ENCODE measurements at regions not wholly inside any gene's neighbourhood (a gene's known extent, or its start where the extent isn't known, plus 50 kb on each side); places are given as distances from the start of the nearest gene placed in this dataset.
"Not testable (repeated sequence)": the region's sequence is repeated elsewhere in the genome, so short reads cannot be mapped to it uniquely, and the experiment has no call there.

DNA sequence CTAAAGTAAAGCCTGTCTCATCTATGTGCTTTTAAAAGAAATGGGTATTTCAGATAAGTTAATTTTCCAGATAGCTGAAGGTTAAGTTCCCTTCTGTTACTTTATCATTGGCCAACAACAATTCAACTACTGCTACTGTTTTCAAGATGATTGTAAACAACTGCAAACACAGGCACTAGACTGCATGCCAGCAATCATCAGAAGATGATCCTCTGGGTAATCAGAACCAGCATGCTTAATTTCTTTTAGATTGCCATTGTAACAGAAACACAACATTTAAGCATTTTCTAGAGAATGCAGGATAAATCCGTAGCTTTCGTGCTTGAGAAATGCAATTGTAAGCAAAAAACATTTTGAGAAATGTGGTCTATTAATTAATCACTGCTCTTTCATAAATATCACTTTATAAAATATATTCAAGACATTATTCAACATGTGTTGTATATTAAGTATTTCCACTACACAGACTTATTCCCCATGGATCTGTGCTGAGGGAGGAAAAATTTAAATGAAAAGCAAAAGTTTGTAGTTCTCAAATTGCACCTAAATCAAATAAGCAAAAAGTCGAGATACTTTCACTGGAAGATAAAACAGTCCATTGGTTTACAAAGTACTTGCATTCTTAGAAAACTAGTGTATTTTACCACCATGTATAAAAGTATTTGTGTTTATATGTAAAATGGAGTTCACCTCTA is 133.7 kb downstream of the ATL2 start:
- DNase-seq (ENCODE audit: low read depth in 2 of 2), result no peak

DNA sequence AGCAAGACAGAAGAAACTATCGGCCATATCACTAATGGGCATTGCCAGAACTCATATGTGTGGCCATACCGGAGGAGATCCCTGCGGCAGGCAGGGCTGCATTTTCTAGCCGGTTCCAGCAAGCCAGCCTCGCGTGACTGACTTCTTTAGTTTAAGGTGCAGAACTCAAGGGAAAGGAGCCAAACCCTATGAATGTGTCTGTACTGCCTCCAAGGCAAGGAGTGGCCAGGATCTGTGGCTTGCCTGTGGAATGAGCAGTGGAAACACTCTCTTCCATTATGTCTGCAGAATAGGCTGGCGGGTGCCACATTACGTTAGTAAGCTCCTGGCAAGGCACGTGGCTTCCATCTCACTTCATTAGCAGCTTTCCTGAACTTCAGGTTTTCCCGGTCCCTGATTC is 137.6 kb downstream of the ATL2 start:
- DNase-seq (ENCODE audit: low read depth in 2 of 2), result no peak

DNA sequence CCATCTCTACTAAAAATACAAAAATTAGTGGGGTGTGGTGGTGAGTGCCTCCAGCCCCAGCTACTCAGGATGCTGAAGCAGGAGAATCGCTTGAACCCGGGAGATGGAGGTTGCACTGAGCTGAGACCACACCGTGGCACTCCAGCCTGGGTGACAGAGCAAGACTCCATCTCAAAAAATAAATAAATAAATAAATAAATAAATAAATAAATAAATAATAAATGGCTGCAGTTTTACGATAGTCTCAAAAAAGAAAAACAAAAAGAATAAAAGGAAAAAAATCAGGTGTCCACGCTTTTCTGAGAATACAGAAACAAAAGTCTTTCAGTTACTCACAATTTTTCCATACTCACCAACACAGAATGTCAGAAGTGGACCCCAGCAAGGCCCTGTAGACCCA is 138.4 kb downstream of the ATL2 start:
- not testable (repeated sequence) for DNase-seq (ENCODE audit: low read depth in 2 of 2)

DNA sequence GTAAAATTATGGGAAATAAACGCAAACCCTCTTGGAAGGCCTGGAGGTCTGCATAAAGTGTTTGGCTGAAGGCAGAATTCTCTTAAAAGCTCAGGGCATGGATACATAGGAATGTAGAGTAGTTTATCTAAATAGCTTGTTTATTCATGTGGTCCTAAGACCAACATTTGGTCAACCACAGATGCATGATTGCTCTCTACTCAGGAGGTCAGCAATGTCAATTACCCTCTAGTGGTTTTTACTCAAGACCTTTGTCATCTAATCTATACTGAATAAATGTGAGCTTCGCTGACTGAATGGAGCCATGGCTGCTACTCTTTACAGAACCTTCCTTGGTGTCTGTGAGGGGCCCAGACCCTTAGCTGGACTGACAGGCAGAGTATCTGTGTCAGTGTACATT is 139.8 kb downstream of the ATL2 start:
- no peak for DNase-seq (ENCODE audit: low read depth in 2 of 2)

DNA sequence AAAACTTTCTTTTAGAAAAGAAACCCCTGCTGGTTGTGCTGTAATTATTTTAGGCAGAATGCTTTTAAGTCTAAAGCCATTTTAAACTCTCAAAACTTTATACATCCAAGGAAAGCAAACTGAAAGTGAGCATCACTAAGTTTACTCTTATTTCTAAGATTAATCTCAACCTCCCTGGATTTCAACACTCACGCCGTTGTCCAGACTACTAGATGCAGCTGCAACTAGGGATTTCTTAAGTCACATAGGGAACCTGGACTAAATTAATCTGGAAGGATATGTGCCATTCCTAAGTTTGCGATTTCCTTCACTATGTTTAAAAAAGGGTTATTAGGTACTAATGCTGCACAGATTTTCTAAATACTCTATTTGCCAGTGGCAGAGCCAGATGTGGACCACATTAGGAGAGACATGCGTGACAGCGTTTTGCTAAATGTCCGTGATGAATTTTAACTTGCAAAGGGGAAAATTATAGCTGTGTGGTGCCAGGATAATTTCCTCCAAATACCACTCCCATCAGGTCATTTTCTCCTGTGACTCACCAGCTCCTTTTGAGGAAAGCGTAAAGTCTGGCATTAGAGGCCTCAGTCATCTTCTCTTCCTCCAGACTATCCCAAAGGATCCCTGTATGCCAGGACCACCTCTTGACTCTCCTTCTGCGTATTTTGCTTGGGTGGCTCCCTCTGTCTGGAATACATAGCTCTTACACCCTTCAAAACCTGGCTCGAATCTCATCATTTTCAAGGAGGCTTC is 143.7 kb downstream of the ATL2 start:
- DNase-seq (ENCODE audit: low read depth in 2 of 2), result peak; percentile 76

DNA sequence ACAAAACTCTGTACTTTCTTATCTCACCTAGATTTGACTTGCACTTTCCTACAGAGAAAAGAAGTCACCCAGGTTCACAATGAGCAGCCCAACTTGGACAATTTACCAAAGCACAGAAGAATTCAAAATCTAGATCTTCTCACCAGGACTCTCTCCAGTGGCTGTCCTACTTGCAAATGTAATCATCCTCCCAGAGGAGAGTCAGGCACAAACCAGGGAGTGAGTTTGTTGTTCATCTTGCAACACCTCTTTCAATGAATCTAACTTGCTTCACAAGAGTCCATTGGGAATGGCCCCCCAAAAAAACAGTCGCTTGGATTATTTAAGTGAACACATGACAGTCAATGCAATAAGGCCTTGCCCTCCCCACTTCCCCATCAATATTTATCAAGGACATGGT is 144.6 kb downstream of the ATL2 start:
- DNase-seq (ENCODE audit: low read depth in 2 of 2), result no peak

DNA sequence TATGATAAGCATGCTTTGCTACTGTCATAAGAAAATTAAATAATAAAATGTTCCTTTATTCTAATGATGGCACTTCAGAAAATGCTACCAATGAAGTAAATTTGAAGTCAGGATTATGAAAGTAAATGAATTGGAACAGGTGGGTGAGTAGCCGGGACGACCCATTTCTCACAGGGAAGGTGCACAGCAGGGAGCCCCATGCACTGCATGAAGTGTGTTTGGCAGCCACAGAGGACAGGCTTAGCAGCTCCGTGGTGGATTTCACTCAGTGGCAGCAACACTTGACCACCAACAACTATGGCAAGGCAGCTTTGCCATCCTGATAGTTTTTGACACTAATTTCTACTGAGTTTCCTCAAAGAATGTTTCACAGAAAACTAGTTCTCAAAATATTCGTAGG is 146.3 kb downstream of the ATL2 start:
- no peak for DNase-seq (ENCODE audit: low read depth in 2 of 2)

DNA sequence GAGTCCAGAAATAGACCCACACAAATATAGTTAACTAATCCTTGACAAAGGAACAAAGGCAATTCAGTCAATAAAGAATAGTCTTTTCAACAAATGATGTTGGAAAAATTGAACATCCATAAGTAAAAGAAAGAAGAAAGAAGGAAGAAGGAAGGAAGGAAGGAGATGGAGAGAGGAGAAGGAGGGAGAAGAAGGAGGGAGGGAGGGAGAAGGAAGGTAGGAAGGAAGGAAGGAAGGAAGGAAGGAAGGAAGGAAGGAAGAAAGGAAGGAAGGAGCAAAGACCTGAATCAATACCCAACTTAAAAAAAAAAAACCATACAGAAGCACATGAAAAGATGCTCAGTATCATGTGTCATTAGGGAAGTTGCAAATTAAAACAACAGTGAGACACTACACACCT is 148.3 kb downstream of the ATL2 start:
- DNase-seq (ENCODE audit: low read depth in 2 of 2), result no peak

DNA sequence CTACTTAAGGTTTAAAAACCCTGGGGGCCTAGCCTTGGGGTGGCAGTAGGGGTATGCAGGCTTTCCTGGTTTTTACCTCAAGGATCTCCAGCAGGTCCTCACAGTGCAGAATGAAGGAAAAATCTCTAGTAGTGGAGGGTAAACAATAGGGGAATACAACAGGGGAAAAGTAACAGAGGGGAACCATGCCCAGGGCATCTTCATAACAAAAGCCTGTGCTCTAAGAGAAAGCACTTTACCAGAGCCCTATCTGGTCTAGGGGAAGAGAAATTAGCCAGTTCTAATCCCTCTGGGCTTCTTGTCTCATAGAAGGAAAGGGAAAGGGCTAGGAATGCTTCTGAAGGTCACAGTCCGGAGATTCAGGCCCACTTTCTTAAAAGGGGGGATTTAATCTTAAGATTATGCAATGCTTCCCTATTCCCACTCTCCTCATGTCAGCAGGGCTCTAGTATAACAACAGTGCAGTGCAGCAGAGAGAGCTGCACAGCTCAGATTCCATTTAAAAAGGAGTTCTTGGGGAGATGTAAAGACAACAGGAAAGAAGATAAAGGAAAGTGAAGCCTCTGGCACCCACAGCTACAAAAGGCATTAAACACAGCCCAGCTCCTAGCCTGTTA is 149.0 kb upstream of the CYP1B1 start:
- no peak for DNase-seq (ENCODE audit: low read depth in 2 of 2)

DNA sequence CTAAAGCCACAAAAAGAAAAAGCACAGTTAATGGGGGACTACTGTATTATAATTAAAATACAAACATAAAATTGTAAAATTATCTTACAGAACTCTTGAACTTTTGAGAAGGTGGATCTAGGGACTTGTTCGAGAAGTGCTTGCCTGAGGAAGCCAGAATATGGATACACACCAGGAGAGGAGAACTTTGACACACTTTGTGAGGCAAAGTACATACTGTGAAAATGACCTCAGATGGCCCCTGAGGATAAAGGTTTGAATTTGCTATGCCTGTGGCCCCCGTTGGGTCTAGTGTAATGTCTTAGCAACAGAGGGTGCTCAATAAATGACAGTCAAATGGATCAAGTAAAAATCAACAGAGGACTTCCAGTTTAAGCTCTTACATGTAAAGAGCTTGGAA is 148.2 kb upstream of the CYP1B1 start:
- DNase-seq (ENCODE audit: low read depth in 2 of 2), result no peak

DNA sequence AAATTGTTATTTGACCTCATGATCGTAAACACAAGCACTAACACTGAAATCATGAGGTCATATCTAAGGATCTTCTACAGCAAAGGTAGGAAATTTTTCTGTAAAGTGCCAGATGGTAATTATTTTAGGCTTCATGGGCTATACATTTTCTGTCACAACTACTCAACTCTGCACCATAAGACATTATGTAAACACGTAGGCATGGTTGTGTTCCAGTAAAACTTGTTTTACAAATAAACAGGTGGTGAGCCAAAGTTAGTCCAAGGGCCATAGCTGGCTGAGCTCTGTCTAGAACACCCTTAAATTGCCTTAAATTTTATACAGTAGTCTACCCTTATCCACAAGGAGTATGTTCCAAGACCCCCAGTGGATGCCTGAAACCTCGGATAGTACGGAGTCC is 147.3 kb upstream of the CYP1B1 start:
- no peak for DNase-seq (ENCODE audit: low read depth in 2 of 2)

DNA sequence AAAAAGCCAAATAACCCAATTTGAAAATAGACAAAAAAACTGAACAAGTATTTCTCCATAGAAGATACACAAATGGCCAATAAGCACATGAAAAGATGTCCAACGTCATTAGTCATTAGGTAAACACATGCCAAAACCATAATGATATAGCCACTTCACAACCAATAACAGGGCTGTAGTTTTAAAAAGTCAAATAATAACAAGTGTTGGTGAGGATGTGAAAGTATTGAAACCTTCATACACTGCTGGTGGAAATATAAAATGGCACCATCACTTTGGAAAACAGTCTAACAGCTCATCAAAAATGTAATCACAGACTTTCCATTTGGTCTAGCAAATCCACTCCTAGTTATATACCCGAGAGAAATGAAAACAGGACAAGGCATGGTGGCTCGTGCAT is 144.2 kb upstream of the CYP1B1 start:
- no peak for DNase-seq (ENCODE audit: low read depth in 2 of 2)

DNA sequence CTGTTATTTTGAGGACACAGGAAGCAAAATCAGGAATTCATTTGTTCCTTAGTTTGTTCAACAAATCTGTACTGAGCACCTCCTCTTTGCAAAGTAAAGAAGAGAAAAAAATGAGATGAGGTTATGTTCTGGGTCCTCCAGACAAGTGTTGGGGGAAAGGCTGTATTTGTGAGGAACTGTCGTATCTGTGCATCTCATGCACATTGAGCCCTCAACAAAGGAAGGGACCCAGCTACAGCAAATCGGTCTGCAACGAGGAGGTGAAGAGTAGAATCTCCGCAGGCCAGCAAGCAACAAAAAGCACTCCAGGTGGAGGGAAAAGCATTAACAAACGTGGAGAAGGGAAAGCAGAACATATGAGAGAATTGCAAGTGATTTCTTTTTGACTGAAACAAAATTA is 143.0 kb upstream of the CYP1B1 start:
- DNase-seq (ENCODE audit: low read depth in 2 of 2), result no peak

DNA sequence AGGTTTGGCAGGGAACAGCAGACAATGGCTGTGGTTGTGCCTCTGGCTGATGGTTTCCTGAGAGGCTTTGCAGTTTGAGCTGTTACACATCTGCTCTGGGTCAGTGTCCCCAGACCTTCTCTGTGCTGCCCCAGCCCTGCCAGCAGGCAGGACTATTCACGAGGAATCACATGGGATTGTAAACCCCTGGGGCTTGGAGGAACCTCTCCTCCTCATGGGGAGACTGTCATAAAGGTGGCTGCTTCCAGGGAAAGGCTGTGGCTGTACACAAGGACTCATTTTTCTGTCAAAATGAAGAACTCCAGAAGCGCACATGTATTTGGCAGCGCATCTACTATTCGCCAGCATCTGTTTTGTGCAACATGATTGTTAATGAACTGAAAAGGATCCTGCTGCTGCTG is 142.6 kb upstream of the CYP1B1 start:
- no peak for DNase-seq (ENCODE audit: low read depth in 2 of 2)

DNA sequence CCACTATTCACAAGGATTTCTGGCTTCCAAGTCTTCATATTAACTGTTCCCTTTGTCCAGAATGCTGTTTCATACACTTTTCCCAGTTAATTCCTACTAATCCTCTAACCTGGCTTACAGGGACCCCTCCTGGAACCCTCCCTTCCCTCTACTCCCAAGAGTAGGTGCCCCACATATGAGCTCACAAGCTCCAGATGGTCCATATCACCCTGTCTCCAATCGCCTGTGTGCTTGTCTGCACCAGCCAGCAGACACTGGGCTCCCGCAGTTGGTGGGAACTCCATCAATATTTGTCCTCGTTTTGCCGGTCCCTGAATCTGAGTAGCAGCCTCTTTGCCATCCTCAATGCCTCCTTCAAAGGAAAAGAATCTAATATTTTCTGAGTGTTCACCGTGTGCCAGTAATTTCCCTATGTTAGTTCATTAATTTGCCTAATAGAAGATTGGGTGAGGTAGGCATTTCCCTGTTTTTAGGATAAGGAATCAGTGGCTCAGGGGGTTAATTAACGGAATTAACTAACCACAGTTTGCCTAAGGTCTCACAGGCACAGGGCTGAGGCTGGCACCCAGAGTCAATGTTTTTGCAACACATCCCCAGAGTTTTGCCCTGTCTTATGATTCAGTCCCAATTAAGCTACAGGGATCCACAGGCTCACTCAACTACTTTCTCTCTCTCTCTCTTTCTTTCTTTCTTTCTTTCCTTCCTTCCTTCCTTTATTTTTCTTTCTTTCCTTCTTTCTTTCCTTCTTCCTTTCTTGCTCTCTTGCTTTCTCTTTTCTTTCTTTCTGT is 141.6 kb upstream of the CYP1B1 start:
- DNase-seq (ENCODE audit: low read depth in 2 of 2), result no peak

DNA sequence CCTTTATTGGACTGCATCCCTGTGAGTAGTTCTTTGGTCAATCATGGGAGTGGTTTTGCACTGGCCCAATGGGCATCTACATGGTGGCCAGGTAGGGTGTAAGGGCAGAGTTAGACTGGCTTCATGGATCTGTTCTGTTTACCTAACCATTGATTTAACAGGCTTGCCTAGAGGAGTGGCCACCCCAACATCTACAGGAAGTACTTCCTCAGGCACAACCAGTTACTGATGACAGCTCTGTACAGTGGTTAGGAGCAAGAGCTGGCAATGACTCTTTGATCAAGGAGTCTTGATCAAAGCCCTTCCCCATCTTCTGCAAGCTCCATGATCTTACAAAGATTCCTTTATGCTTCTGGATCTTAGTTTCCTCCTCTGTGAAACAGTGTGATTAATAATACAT is 140.9 kb upstream of the CYP1B1 start:
- DNase-seq (ENCODE audit: low read depth in 2 of 2), result no peak

DNA sequence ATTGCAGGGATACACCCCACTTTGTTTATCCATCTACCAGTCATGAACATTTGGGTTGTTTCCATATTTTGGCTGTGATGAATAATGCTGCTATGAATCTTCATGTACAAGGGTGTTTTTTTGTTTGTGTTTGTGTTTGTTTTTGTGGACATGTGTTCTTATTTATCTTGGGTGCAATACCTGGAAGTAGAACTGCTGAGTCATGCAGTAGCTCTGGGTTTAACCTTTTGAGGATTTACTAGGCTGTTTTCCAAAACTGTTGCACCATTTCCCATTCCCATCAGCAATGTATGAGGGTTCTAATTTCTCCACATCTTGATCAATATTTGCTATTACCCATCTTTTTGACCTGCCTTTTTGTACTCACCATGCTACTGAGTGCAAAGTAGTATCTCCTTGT is 140.0 kb upstream of the CYP1B1 start:
- DNase-seq (ENCODE audit: low read depth in 2 of 2), result no peak

DNA sequence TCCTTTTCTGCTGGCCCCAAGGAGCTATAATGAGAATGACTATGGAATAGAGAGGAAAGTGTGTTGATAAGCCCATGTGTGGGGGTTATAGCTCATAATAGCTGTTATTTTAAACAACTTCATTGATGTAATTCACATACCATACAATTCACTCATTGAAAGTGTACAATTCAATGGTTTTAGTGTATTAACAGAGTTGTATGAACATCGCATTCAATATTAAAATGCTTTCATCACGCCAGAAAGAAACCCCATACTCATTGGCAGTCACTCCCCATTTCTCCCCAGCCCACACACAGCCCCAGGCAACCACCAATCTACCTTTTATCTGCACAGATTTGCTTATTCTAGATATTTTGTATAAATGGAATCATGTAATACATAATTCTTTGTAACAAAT is 139.6 kb upstream of the CYP1B1 start:
- no peak for DNase-seq (ENCODE audit: low read depth in 2 of 2)

DNA sequence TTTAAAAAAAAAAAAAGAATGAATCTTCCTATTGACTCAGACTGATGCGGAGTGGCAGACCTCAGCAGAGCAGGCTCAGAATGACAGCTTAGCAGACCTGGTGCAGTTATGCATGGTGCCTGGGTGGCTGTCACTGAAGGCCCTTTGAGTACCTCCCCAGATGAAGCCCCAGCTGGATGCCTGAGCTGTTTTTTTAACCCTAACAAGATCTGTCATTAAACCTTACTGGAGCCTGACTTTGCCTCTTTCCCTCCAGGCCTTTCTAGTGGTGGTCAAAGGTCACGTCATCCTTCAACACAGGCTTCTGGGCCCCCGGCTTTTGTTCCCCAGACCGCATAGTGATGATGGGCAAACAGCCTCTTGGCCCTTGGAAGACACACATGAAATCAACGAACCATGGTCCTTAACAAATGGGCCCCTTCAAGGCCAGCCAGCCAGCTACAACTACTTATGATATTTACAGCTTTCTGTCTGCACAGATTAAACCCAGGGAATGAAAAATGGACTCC is 138.3 kb upstream of the CYP1B1 start:
- DNase-seq (ENCODE audit: low read depth in 2 of 2), result no peak

DNA sequence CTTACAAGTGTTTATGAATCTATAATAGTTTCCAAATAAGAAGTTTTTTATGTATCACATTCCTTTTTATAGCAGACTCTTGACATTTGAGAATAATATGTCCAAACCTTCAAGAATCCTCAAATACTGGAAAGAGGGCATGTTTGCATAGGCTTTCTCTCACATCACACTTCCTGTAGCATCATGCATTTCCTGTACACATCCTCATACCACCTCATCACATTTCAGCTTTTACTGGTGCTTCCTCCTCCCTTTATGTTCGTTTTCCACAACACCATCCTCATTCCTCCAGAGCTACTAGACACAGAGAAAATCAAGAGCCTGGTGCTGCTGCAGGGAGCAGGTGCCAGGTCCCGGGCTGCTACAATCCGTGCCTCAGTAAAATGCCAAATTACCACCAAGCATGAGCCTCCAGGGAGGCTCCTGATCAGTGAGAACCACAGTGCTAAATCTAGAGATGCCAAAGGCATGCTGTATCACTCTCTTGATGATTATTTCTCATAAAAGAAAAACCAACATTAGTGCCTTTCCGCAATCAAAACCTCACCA is 137.7 kb upstream of the CYP1B1 start:
- no peak for DNase-seq (ENCODE audit: low read depth in 2 of 2)

DNA sequence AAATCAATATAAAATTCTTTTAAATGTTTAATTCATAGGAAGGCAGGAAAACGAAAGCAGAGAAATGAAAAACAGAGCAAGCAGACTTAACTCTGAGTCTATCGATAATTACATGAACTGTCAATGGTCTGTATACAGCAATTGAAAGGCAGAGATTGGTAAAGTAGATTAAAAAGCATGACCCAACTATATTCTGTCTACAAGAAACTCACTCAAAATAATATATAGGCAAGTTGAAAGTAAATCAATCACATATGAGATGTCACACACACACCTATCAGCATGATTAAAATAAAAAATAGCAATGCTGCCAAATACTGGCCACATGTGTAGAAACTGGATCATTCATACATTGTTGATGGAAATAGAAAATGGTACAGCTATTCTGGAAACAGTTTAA is 136.4 kb upstream of the CYP1B1 start:
- DNase-seq (ENCODE audit: low read depth in 2 of 2), result no peak

DNA sequence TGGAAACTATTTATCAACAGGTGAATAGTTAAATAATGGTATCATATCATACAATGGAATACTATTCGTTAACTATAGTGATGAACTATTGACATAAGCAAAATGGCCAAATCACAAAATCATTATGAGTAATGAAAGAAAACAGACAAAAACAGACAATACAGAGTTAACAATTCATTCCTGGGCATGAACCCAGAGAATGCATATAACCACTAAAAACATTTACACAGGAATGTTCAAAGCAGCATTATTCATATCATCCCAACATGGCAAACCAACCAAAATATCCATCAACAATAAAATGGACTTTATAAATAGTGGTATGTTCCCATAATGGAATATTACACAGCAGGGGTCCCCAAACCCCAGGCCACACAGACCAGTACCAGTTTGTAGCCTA is 131.2 kb upstream of the CYP1B1 start:
- DNase-seq (ENCODE audit: low read depth in 2 of 2), result no peak

Data from fibroblast of skin of left biceps (primary cell).